HG03457 (cell line): ENCODE measurements at regions not wholly inside any gene's neighbourhood (a gene's known extent, or its start where the extent isn't known, plus 50 kb on each side); places are given as distances from the start of the nearest gene placed in this dataset.
"Not testable (repeated sequence)": the region's sequence is repeated elsewhere in the genome, so short reads cannot be mapped to it uniquely, and the experiment has no call there.

ENCODE experiments used
- ATAC-seq: cut with Tn5 transposase; IDR thresholded peaks from one replicate; pipeline ENCODE4 v1.9.1; 2021; ENCODE audit warnings: moderate number of reproducible peaks; ENCODE audit not compliant: unreplicated experiment

- ATAC-seq, result not testable (repeated sequence)
Measured at GRCh38 chr2:208921358-208921757, 502.5 kb upstream of the MAP2 start.

GRCh38 chr2:208927867-208928266, 496.0 kb upstream of the MAP2 start:
- ATAC-seq, result no peak

GRCh38 chr2:208929139-208929864, 494.5 kb upstream of the MAP2 start:
- no peak for ATAC-seq

- no peak for ATAC-seq
Measured at GRCh38 chr2:208929894-208930427, 493.9 kb upstream of the MAP2 start.

DNA sequence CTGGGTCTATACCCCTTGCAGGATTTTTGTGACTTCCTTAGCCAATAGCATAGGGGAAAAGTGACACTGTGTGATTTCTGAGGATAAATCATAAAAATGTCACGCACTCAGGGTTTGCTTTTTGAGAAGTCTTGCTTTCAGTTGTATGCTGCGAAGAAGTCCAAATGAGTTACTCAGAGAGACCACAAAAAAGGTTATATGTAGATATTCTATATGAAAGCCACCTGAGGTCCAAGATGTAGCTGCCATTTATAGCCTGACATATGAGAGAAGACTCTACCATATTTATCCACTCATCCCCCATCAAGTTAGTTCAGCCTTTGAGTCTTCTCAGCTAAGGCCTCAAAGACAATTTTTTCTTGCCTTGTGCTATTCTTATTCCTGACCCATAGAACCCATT, 488.3 kb upstream of the MAP2 start:
- no peak for ATAC-seq

DNA sequence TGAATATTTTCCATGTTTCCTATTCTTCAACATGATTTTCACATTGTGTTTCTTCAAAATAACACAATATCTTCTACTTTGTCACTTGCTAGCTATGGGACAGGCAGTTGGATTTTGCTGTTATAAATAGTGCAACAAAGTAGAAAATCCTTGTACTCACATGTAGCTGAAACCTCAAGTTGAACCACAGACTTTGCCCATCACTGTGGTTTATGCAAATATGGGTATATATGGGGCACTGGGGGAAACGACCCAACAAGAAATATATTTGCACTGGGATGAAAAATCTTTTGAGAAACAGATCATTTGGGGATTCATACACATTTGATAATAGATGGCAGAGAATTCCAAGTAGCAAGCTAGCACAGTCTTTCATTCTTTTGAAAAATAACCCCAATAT, 486.3 kb upstream of the MAP2 start:
- ATAC-seq, result no peak

GRCh38 chr2:208939852-208940251, 484.0 kb upstream of the MAP2 start:
- ATAC-seq, result no peak

DNA sequence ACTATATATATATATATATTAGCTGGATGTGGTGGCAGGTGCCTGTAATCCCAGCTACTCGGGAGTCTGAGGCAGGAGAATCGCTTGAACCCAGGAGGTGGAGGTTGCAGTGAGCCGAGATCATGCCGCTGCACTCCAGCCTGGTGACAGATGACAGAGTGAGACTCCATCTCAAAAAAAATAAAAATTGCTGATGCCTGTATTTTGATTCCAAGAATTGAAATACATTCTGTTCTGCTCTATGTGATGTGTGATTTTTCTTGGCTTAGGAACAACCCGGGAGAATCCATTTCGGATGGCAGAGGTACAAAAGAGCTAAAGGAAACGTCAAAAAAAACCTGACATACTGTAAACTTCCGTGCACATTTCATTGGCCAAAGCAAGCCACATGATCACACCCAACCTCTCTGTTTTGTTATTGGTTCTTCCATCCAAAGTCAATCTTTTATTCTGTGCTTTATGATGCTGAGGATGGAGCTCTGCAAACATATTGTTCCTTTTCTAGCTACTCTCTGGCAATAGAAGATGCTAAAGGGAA, 478.1 kb upstream of the MAP2 start:
- ATAC-seq, result no peak

DNA sequence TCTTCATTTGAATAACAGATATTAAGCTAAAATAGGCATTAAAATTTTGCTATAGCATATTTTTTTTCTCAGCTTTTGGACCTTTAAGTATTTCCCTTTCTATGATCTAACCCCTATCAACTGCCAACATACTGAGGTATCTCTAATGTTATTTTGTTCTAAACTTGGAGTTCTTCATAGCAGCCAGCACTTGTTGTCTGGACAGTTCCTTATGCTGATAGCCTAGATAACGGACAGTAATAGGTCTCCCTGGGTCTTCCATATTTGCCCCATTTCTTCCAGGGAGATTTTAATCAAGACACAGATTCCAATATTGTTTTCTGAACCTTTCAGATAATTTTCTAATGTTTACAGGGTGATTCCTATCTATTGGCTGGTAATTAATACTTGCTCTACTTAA, 475.8 kb upstream of the MAP2 start:
- no peak for ATAC-seq

GRCh38 chr2:208970070-208970469, 453.8 kb upstream of the MAP2 start:
- no peak for ATAC-seq

- no peak for ATAC-seq
Measured at GRCh38 chr2:208977582-208977981, 446.3 kb upstream of the MAP2 start.

DNA sequence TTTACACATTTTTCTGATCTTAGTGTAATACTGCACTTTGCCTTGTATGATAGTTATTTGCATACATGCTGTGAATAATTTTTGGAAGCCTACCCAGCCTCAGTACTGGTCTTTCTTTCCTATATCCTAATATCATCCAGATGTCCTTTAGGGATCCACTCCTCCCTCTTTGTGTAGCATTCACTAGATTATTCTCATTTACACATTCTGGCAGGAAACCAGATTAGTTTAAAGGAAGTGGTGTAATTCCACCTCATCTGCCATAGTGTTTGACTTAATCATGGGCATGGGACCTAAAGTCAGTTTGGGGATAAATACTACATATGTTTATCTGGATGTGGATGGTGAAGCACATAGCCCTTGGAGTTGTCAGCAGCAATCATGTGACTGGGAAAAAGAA, 444.9 kb upstream of the MAP2 start:
- no peak for ATAC-seq

GRCh38 chr2:208980321-208980720, 443.5 kb upstream of the MAP2 start:
- ATAC-seq, result no peak

- no peak for ATAC-seq
Measured at GRCh38 chr2:208982831-208983230, 441.0 kb upstream of the MAP2 start.

DNA sequence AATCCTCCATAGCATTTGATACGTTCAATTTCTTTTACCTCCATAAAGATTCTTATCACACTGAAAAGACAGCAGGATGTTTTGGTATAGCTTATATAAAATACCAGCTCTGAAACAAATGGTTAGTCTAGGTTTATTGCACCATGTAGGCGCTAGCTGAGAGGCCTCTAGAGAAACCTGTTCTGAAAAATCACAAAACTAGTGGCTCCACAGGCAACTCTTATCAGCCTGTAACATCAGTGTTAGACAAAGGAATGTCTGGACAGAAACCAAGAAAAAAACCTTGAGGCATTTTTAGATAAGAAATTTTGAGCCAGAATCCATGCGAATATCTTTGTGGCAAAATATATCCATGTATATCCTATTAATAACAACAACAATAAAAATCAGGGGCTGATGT, 440.4 kb upstream of the MAP2 start:
- no peak for ATAC-seq

DNA sequence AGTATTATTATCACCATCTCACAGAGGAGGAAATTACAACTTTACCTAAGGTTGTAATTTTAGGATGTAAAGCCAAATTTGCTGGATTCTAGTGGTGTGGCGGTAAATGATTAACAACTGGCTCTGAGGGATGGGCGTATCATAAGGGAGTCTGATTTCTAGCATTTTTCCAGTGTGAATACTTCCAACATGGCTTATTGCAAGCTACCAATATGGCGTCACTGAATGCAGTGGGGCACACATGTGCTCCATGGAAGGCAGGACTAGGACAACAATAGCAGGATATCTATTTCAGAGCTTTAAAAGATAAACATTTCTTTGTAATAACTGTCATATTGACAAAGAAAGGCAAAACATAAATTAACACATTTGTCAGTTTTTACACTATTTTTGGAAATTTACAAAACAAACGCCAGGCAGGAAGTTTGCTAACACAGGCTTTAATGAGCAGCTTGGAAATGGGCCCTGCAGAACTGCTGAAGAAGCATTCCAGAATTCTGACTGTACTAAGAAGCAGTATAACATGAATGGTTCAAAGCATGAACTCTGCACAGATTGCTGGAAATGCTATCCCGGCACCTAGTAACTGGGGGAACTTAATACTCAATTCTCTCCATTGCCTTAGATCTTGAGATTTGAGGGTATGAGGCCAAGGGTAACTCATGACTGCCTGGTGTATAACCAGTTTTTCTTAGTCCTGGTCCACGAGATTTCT, 439.3 kb upstream of the MAP2 start:
- ATAC-seq, result no peak

DNA sequence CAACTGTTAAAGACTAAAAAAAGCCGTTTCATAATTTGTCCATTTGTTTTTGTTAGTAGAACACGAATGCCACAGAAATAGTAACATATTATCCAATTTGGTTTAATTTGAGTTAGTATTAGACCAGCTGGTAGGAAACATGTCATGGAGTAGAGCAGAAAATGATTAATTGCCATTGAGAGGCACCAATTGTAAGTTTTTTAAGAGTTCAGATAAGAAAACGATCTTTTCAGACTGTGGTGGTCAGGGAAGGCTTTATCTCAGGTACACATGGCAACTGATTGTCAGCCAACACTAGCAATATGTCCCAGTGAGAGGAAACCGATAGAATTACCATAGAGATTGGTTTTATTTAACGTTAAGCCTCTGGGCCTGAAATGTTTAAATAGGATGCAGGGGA, 438.2 kb upstream of the MAP2 start:
- ATAC-seq, result no peak

DNA sequence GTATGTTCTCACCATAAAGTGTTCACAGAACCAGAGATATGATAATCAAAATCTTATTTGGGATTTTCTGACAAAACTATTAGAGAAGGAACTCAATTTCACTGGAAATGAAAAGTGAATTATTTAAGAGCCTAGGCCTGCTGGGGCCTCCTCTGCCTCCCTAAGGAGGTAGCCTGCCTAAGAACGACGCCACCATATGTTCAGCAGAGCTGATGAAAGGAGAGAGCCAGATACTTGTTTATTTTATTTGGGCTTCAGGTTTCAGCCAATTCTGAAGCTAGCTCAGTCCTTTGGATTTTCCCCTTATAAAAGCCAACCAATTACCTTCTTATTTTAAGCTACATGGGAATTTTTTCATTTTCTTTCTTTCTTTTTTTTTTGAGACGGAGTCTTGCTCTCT, 433.1 kb upstream of the MAP2 start:
- no peak for ATAC-seq

GRCh38 chr2:208999911-209000310, 423.9 kb upstream of the MAP2 start:
- no peak for ATAC-seq

- ATAC-seq, result no peak
Measured at GRCh38 chr2:209002054-209002453, 421.8 kb upstream of the MAP2 start.

DNA sequence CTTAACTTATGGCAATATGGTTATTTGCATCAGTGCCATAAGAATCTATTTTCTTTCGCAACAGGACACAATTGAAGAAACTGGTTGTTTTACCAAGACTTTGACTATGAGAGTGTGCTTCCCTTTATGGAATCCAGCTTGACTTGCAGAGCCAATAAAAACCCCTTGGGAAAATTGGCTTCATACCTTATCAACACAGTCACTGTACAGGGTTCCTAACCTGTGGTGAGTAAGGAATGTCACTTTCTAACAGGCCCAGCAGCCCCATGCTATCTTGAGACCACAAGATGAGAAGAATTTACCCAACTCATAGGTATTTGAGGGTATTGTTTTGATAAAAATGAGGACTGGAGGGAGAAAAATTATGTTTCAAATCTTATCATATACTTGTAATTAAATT, 418.5 kb upstream of the MAP2 start:
- ATAC-seq, result no peak

DNA sequence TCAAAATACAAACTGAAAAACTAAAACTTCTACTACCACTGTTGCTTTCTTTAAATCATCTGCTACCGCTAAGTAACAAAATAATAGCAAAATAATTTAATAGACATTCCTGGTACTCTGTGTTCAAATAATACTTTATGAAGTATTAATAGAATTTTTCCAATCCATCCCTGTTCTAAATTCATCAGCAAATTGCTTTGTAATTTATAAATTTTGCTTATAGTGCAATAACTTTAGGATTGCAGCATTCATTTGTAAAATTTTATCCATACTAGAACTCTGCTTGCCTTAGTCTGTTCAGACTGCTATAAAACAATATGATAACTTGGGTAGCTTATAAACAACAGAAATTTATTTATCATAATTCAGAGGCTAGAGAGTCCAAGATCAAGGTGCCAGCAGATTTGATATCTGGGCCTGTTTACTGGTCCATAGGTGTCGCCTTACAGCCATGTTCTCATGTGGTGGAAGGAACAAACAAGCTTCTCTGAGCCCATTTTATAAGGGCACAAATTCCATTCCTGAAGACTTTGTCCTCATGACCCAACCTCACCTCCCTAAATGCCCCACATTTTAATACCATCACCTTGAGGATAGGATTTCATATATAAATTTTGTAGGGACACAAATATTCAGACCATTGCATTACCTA, 415.1 kb upstream of the MAP2 start:
- no peak for ATAC-seq
